ENCODE measurements at regions not wholly inside any gene's neighbourhood (a gene's known extent, or its start where the extent isn't known, plus 50 kb on each side); places are given as distances from the start of the nearest gene placed in this dataset.
"Not testable (repeated sequence)": the region's sequence is repeated elsewhere in the genome, so short reads cannot be mapped to it uniquely, and the experiment has no call there.

DNA sequence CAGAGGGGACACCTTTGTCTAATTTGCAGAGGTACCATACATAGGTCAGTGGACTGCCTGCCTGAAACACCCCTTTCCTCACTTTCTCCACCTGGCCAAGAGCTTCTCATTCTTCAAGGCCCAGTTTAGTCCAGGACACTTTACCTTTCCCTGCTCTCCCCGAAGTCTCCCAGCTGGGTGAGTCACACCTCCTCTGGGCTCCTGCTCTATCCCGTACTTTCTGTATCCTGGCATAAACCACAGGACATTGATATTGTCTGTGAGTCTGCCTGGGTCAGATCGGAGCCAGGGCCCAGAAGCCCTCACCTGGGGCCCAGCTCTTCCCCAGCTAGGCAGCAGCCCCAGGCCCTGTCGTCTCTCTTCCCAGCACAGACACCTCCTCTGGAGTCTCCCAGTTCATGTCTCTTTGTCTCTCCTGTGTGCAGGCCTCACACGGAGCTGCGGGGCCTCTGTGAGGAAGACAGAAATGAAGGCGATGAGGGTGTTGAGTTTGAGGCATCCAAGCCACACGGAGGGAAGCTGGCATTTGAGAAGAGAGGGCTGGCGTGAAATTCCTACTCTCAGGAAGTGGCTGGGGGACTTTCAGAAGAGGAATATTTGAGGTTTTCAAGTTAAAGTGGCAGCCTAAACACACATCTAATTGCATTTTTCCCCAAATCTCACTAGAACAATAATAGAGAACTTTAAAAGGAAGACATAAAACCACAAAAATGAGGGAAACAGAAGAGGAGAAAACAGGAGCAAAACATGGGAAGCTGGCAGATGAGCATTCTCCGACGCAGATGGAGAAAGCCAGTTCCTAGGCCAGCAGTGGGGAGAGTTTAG is 79.6 kb upstream of the LAPTM4A start:
- no peak for DNase-seq (ENCODE audit: low spot score)

DNA sequence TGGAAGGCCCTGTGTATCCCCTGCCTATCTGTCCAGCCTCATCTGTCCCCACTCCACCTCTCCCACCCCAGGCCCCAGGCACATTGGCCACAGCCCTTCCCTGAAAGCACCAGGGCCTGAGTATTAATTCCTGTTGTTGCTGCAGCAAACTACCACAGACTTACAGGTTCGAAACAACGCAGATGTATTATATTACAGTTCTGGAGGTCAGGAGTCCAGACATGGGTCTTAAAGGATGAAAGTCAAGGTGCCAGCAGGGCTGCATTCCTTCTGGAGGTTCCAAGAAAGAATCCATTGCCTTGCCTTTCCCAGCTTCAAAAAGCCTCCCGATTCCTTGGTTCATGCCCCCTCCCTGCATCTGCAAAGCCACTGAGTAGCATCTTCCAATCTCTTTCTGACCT is 78.7 kb upstream of the LAPTM4A start:
- DNase-seq (ENCODE audit: low spot score): no peak

DNA sequence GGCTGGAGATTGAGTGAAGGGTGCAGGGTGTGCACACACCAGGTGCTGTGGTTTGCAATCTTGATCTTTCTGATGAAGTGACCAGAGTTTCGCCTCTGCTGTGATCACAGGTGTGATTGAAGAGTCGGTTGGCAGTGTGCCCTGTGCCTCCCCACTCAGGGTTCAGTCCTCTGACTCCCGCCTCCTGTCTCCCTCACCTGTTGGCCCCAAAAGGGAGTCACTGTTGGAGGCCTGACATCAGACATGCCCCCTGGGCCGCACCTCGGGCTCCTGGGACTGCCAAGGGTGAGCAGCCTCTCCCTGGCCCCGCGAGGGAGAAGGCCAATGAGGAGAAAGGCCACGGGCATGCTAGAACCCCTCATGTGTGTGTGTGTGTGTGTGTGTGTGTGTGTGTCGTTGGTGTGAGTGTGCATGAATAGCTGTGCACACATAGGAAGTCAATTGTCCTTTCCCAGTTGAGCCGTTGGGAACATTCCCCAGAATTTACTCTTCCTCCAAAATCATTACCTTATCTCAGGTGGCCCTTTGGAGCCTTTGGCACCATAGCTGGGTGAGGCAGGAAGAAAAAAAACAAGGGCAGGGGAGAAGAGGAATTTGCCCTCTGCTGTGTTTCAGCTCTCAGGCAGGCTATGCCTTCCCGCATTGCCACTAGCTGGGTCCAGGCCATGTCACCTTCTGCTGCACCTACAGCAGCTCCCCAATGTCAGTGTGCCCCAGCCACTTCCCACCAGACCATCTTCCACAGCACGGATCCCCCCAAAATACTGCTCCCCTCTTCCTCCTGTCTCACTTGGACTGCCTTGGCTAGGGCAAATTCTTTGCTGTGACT is 78.1 kb upstream of the LAPTM4A start:
- peak; percentile 89 for DNase-seq (ENCODE audit: low spot score)

DNA sequence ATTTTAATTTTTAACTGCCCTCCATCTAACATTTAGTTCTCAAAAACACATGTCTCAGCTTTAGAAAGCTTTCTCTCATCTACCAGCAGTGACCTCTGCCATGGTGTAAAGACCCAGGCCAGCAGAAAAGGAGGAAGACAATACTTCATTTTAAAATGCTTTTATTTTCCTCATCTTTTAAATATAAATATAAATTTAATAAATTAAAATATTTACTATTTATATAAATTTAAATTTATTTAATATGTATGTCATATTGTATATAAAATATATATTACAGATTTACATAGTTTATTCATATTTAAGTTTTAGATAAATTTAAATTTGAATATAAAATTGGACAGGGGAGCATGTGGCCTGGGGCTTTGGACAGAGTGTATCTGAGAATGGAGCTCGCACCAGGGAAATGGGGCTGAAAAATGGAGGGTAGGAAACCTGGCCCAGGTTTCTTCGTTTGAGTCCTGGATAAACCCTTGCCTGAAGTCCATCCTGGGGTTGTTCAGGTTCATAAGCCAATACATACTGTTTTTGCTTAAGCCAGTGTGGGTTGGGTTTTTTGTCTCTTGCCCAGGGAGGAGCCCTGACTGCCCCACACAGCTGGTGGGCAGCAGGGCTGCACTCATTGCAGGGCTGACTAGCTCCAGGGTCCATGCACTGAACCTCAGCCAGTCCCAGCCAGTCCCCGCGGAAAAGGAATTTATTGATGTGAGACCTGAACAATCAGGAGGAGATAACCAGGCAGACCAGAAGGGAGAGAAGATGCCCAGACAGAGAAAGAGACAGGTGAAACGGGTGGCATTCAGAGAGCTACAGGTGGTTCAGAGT is 77.3 kb upstream of the LAPTM4A start:
- no peak for DNase-seq (ENCODE audit: low spot score)

DNA sequence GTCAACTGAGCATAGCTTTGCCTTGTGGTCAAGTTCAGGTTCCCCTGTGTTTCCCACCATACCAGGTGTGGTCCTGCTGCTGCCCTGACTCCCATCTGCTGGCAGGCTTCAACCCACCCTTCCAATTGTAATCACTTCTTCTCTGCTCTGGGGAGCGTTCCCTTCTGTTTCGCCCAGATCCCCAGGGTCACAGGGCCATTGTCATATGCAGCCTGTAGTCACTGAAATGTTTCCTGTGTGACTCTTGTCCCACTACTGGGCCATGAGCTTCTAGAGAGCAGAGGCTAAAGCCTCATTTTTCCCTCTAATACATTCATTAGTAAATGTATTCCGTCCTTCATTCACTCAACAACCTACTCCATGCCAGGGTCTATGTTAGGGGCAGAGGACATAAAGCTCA is 75.0 kb upstream of the LAPTM4A start:
- peak; percentile 54 for DNase-seq (ENCODE audit: low spot score)

DNA sequence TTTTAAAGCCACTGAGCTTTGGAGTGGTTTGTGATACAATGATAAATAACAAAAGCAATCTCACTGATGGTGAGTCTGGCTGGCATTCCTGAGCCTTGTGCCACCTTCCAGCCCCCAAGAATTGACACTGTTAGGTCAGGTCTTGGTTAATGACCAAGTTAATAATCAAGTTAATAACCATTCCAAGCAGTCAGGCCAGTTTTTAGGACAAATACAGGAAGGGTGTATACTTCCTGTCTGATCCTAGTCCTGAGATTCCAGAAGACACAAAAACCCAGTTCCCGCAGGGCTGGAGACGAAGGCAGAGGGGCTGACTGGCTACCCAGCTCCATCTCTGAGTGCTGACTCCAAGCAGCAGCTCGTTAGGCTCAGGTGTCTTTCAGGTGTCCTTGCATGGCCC is 74.6 kb upstream of the LAPTM4A start:
- DNase-seq (ENCODE audit: low spot score): peak; percentile 85

DNA sequence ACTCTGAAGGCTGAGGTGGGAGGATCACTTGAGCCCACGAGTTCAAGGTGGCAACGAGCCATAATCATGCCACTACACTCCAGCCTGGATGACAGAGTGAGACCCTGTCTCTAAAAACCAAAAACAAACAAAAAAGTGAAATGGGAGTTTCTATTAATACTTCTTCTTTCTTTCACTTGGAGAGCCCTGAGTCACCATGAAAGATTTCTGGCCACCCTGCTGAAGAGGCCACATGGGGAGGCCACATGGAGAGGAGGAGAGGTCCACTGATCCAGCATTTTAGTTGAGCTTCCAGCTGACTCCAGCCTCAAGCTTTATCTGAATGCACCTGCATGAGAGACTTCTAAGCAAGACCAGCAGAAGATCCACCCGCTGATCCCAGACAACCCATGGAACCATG is 74.2 kb upstream of the LAPTM4A start:
- DNase-seq (ENCODE audit: low spot score): no peak

DNA sequence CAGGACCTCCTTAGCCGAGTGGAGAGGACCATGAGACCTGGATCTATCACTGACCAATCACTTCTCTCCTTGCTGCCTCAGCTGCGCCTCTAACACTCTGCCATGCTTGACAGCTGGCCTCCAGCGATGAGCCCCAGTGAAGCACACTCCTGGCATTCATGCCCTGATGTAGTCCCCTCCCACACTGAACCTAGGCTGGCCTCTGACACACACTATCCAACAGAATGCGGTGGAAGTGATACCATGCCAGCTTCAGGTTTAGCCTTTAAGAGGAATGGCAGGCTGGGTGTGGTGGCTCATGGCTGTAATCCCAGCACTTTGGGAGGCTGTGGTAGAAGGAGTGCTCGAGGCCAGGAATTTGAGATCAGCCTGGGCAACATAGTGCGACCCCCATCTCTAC is 73.7 kb upstream of the LAPTM4A start:
- DNase-seq (ENCODE audit: low spot score): no peak

DNA sequence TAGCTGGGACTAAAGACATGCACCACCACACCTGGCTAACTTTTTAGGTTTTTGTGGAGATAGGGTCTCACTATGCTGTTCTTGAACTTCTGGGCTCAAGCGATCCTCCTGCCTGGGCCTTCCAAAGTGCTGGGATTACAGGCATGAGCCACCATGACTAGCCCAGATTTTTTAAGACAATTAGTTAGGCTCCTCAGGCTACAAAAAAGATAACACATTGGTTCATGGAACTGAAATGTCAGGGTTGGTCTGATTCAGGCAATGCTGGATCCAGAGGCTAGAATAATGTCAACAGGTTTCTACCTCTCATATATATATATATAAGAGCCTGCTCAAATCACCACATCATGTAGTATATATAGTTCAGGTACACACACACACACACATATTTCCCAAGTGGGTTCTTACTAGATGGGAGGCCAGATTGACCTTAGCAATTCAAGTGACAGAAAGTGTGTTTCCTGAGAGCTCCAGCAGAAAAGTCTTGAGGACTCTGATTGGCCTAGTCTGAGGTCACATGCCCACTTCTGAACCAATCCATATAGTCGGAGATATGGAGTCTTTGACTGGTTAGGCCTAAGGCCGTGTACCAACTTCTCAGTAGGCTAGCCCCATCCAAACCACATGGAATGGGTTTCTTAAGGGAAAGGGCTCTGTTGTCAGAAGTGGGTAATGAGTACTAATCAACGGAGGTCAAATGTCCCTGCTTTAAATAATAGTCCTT is 72.6 kb upstream of the LAPTM4A start:
- DNase-seq (ENCODE audit: low spot score): no peak

DNA sequence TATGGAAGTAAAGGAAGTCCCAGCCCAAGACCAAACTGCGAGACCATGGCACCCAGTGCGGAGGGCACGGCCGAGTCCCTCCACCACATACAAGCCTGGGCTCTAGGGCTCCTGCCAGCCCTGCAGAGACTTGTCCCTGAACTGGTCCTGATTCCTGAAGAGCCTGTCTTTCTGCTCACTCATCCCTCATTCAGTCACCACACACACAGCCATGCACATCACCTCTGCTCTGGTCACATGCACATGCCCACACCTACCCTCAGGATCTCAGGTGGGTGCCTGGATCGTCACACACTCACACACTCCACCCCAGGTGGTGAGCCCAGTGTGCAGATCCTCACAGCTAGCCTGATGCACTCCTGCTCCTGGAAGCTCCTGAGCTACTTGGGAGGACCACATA is 71.4 kb upstream of the LAPTM4A start:
- no peak for DNase-seq (ENCODE audit: low spot score)

DNA sequence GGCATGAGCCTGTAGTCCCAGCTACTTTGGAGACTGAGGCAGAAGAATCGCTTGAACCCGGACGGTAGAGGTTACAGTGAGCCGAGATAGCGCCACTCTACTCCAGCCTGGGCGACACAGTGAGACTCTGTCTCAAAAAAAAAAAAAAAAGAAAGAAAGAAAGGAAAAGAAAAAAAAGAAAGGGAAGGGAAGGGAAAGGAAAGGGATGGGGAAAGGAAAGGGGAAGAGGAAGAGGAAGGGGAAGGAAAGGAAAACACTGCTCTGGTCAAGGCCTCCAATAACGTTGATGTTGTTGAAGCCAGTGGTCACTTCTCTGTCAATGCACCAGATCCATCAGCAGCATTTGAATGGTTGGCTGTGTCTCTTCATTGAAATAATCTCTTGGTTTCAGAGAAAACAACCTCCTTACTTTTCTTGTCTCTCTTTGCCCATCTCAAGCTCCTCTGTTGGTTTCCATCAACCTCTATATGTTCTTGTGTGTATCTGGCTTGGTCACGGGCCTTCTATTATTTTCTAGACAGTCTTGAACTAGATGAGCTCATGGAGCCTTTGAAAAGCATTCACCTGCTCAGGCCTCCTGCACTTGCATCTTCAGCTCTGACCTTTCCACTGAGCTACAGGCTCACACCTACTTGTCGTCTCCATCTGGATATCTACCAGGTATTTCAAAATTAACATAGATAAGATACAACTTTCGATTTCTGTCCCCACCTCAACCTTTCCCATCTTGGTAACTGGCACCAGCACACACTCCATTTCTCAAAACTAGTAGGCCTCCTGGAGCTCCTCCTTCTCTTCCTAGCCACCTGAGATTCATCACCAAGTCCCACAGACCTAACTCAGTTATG is 69.4 kb upstream of the LAPTM4A start:
- no peak for DNase-seq (ENCODE audit: low spot score)

DNA sequence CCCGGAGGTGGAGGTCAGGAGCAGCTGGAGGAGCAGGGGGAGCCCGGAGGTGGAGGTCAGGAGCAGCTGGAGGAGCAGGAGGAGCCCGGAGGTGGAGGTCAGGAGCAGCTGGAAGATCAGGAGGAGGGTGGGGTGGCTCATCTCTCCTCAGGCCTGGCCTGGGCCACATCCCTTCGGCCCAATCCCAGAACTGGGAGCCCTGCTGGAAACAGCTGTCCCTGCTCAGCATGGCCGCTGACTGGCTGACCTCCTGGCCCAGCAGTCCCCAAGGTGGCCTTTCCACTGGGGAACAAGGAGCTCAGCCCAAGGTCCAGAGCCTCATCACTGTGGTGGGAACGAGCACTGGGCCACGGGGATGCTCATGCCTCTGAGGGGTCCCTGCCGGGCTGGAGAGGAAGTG is 66.6 kb upstream of the LAPTM4A start:
- DNase-seq (ENCODE audit: low spot score): no peak

DNA sequence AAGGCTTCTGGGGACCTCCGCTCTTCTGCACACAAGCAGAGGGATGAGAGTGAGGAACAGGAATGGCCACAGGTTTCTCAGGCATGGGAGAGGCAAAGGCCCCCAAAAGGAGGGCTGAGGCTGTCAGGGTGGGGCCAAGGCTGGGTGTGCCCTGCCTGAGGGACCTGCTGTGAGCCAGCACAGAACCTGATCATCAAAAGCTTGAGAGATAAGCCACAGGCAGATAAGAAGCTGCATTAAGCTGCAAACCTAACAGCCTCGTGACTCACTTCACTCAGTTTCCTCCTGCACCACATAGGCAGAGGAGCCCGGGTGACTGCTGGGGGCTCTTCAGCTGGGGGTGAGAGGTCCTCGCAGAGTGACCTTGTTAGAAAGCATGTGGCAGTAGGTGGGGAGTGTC is 64.5 kb upstream of the LAPTM4A start:
- no peak for DNase-seq (ENCODE audit: low spot score)

DNA sequence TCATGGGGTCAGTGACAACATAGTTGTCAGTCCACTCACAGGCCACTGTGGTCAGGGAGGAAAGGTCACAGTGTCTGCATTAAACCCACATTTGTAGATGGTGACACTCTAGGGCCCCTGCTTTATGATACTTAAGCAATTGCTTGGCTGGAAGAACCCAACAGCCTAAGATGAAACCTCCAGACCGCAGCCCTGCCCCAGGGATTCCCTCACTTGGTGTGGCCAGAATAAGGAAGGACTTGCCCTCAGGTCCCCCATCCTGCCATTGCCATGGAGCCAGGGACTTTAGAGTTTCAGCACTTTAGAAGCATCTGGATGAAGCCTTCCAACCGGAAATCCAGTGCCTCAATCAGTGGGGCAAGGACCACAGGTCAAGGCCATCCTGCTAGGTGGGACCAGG is 63.9 kb upstream of the LAPTM4A start:
- no peak for DNase-seq (ENCODE audit: low spot score)

DNA sequence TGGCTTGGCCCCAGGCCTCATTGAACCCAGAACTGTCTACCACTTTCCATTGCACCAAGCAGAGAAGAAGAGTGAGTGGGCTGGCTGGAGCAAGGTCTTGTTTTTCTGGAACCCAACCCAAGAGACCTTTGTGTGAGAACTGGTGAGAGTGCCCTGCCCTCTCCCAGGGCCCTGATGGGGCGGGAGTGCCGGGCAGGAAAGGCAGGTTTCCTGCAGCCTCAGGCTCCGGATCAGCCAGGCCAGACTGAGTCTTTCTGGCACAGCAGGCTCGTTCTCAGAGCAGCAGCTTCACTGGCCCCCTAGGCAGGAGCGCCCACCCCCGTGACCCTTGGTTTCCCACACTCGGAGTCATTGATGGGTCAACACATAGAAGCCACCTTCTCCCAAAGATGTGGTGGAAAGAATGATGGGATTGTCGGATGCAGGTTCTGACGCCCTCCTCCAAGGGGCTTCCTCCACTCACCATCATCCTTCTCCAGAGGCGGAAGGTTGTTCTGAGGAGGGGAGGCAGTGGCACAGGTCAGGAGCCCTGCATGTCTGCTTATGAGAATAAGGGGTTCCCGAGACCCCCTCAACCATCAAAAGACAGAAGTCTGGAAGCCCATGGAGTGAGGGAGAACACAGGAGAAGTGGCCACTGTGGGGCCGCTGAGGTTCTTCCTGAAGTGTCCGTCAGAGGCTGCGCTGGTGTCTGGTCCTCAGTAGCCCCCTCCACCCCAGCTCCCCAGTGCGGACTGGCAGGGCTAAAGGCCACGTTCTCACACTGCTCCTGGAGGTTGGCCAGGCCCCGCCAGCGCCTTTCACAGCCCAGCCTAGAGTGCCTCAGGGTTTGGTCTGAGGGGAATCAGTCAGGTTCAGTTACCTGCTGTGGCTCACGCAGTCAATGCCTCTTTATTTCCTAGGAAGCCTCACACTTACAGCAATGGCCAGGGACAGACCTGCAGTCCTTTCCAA is 62.8 kb upstream of the LAPTM4A start:
- peak; percentile 35 for DNase-seq (ENCODE audit: low spot score)

DNA sequence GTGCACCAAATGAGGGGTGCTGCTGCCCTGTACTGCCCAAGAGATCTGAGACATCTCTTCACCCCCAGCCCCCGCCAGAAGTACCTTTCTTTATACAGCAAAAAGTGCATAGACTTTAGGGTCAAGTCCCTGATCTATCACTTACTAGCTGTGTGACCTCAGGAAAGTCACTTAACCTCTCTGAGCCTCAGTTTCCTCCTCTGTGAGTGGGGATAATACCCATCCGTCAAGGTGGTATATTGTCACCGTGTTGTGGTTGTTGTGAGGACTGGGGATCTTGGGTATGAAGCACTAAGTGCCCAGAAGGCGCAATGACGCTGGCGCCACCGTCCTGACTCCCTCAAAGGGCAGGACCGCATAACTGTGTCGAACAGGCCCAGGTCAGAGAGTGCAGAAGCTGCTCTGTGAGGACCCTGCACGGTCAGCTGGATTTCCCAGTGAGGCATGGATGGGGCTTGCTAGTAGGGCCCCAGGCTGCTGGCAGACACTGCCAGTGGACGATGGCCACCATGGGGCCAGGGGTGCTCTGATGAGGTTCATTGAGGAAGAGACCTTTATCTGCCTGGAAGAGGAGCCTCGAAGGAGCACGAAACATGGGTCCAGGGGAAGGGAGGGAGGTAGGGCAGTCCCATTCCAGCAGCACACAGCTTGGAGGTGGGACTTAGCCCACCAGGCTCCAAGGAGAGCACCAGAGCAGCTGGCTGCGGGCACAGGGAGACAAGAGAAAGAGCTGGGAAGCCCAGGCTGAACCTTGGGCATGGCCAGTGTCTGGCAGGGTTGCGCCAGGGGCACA is 61.8 kb upstream of the LAPTM4A start:
- DNase-seq (ENCODE audit: low spot score): no peak

DNA sequence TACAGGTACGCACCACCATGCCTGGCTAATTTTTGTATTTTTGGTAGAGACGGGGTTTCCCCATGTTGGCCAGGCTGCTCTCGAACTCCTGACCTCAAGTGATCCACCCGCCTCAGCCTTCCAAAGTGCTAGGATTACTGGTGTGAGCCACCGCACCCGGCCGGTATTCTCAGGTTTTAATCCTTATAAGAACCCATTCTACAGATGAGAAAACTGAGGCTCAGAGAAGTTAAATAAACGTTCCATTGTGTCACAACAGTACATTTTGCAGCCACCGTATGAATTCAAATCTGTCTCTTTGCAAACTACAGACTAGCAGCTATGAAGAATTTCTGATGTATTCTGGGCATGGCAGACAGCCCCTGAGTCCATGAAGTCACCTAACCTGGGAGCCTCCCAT is 60.9 kb upstream of the LAPTM4A start:
- DNase-seq (ENCODE audit: low spot score): not testable (repeated sequence)

DNA sequence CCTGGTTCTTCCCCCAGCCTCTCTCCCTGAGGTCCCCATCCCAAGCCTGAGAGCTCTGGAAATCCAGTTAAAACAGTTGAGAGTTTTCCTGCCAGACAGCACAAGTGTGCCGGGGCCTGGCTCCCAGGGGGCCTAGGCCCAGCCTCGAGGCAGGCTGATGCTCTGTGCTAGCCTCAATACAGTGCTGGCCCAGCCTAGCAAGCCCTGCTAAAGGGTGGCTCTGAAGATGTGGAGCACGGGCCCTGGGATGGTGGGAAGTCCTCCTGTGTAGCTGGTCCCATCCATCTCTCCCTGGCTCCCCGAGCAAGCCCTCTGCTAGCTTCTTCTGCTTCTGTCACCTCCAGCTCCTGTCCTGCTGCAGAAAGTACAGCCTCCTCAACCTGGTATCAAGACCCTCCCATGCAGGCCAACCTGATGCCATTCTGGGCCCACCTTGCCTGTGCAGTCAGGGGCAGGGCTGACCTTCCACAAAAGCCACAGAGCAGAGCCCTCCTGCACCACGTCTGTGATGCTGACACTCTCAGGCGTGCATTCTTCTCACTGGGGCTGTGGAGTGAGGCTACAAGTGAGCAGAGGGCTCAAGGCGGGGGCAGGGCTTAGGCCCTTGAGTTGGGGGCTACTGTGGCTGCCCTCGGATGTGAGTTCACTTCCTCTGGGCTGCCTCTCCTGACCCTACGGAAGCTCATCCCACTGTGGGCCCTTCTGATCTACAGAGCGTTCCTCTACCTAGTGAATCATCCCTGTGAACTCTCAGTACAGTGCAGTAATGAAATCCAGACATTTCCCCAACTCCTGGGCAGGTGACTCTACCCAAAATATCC is 60.1 kb upstream of the LAPTM4A start:
- no peak for DNase-seq (ENCODE audit: low spot score)

Data from HT-29 (cell line).